ENCODE measurements at regions not wholly inside any gene's neighbourhood (a gene's known extent, or its start where the extent isn't known, plus 50 kb on each side); places are given as distances from the start of the nearest gene placed in this dataset.

- Histone ChIP-seq H3K27me3 (ENCODE audit: insufficient read depth, low read length) (no peaks in the 10 kb centered on the region), H3K4me3 (ENCODE audit: low read length) (no peak overlapping the region), H3K4me1 (ENCODE audit: insufficient read depth, low read length) (no peaks in the 10 kb centered on the region), H3K9me3 (ENCODE audit: low read depth, low read length) (no peaks in the 10 kb centered on the region)
These were observed 234.7 kb upstream of the E2F7 start for GRCh38 chr12:77299910-77300669.

GRCh38 chr12:77299001-77299400 lies 233.6 kb upstream of the E2F7 start:
- H3K9me3 ChIP-seq (ENCODE audit: low read depth, low read length): no peaks in the 10 kb centered on the region
- no peak overlapping the region for H3K4me3 ChIP-seq (ENCODE audit: low read length)
- H3K4me1 ChIP-seq (ENCODE audit: insufficient read depth, low read length): no peaks in the 10 kb centered on the region
- H3K27me3 ChIP-seq (ENCODE audit: insufficient read depth, low read length): no peaks in the 10 kb centered on the region

GRCh38 chr12:77294016-77294415 lies 228.6 kb upstream of the E2F7 start:
- H3K4me1 ChIP-seq (ENCODE audit: insufficient read depth, low read length): no peaks in the 10 kb centered on the region
- H3K4me3 ChIP-seq (ENCODE audit: low read length): no peak overlapping the region
- no peaks in the 10 kb centered on the region for H3K27me3 ChIP-seq (ENCODE audit: insufficient read depth, low read length)
- H3K9me3 ChIP-seq (ENCODE audit: low read depth, low read length): no peaks in the 10 kb centered on the region

- H3K9me3 ChIP-seq (ENCODE audit: low read depth, low read length): no peaks in the 10 kb centered on the region
- H3K27me3 ChIP-seq (ENCODE audit: insufficient read depth, low read length): no peaks in the 10 kb centered on the region
- no peaks in the 10 kb centered on the region for H3K4me1 ChIP-seq (ENCODE audit: insufficient read depth, low read length)
- H3K4me3 ChIP-seq (ENCODE audit: low read length): no peak overlapping the region
These were observed 209.6 kb upstream of the E2F7 start for GRCh38 chr12:77274926-77275325.

- H3K4me3 ChIP-seq (ENCODE audit: low read length): no peak overlapping the region
- H3K9me3 ChIP-seq (ENCODE audit: low read depth, low read length): no peaks in the 10 kb centered on the region
- no peaks in the 10 kb centered on the region for H3K27me3 ChIP-seq (ENCODE audit: insufficient read depth, low read length)
- H3K4me1 ChIP-seq (ENCODE audit: insufficient read depth, low read length): no peaks in the 10 kb centered on the region
These were observed 208.5 kb upstream of the E2F7 start for GRCh38 chr12:77273898-77274297.

- Histone ChIP-seq H3K9me3 (ENCODE audit: low read depth, low read length) (peaks cover 4% of the 10 kb centered on the region), H3K4me1 (ENCODE audit: insufficient read depth, low read length) (no peaks in the 10 kb centered on the region), H3K4me3 (ENCODE audit: low read length) (no peak overlapping the region), H3K27me3 (ENCODE audit: insufficient read depth, low read length) (no peaks in the 10 kb centered on the region)
These were observed 191.6 kb upstream of the E2F7 start for GRCh38 chr12:77256956-77257355.

- peaks cover 4% of the 10 kb centered on the region for H3K9me3 ChIP-seq (ENCODE audit: low read depth, low read length)
- H3K4me1 ChIP-seq (ENCODE audit: insufficient read depth, low read length): no peaks in the 10 kb centered on the region
- no peak overlapping the region for H3K4me3 ChIP-seq (ENCODE audit: low read length)
- no peaks in the 10 kb centered on the region for H3K27me3 ChIP-seq (ENCODE audit: insufficient read depth, low read length)
These were observed 188.0 kb upstream of the E2F7 start for GRCh38 chr12:77253321-77253720.

- Histone ChIP-seq H3K27me3 (ENCODE audit: insufficient read depth, low read length) (no peaks in the 10 kb centered on the region), H3K9me3 (ENCODE audit: low read depth, low read length) (peaks cover 4% of the 10 kb centered on the region), H3K4me1 (ENCODE audit: insufficient read depth, low read length) (no peaks in the 10 kb centered on the region), H3K4me3 (ENCODE audit: low read length) (no peak overlapping the region)
These were observed 186.4 kb upstream of the E2F7 start for GRCh38 chr12:77251799-77252198.

- no peaks in the 10 kb centered on the region for H3K27me3 ChIP-seq (ENCODE audit: insufficient read depth, low read length)
- no peaks in the 10 kb centered on the region for H3K4me1 ChIP-seq (ENCODE audit: insufficient read depth, low read length)
- peaks cover 4% of the 10 kb centered on the region for H3K9me3 ChIP-seq (ENCODE audit: low read depth, low read length)
- no peak overlapping the region for H3K4me3 ChIP-seq (ENCODE audit: low read length)
These were observed 184.5 kb upstream of the E2F7 start for GRCh38 chr12:77249892-77250291.

GRCh38 chr12:77248036-77248435 lies 182.7 kb upstream of the E2F7 start:
- Histone ChIP-seq H3K9me3 (ENCODE audit: low read depth, low read length) (peaks cover 3% of the 10 kb centered on the region), H3K4me1 (ENCODE audit: insufficient read depth, low read length) (no peaks in the 10 kb centered on the region), H3K4me3 (ENCODE audit: low read length) (no peak overlapping the region), H3K27me3 (ENCODE audit: insufficient read depth, low read length) (no peaks in the 10 kb centered on the region)

- no peak overlapping the region for H3K4me3 ChIP-seq (ENCODE audit: low read length)
These were observed 182.2 kb upstream of the E2F7 start for GRCh38 chr12:77247542-77247941.

GRCh38 chr12:77243345-77243744 lies 178.0 kb upstream of the E2F7 start:
- no peaks in the 10 kb centered on the region for H3K9me3 ChIP-seq (ENCODE audit: low read depth, low read length)
- H3K27me3 ChIP-seq (ENCODE audit: insufficient read depth, low read length): no peaks in the 10 kb centered on the region
- no peaks in the 10 kb centered on the region for H3K4me1 ChIP-seq (ENCODE audit: insufficient read depth, low read length)
- H3K4me3 ChIP-seq (ENCODE audit: low read length): no peak overlapping the region

More at GRCh38 chr12:77247542-77247941, 182.2 kb upstream of the E2F7 start:
- no peaks in the 10 kb centered on the region for H3K9me3 ChIP-seq (ENCODE audit: low read depth, low read length)
- H3K27me3 ChIP-seq (ENCODE audit: insufficient read depth, low read length): no peaks in the 10 kb centered on the region
- no peaks in the 10 kb centered on the region for H3K4me1 ChIP-seq (ENCODE audit: insufficient read depth, low read length)

- H3K4me3 ChIP-seq (ENCODE audit: low read length): no peak overlapping the region
- no peaks in the 10 kb centered on the region for H3K4me1 ChIP-seq (ENCODE audit: insufficient read depth, low read length)
- H3K27me3 ChIP-seq (ENCODE audit: insufficient read depth, low read length): no peaks in the 10 kb centered on the region
- no peaks in the 10 kb centered on the region for H3K9me3 ChIP-seq (ENCODE audit: low read depth, low read length)
These were observed 174.2 kb upstream of the E2F7 start for GRCh38 chr12:77239617-77240016.

GRCh38 chr12:77238335-77238734 lies 173.0 kb upstream of the E2F7 start:
- Histone ChIP-seq H3K27me3 (ENCODE audit: insufficient read depth, low read length) (no peaks in the 10 kb centered on the region), H3K4me3 (ENCODE audit: low read length) (no peak overlapping the region)

GRCh38 chr12:77237896-77238295 lies 172.5 kb upstream of the E2F7 start:
- Histone ChIP-seq H3K4me3 (ENCODE audit: low read length) (no peak overlapping the region), H3K4me1 (ENCODE audit: insufficient read depth, low read length) (no peaks in the 10 kb centered on the region), H3K9me3 (ENCODE audit: low read depth, low read length) (no peaks in the 10 kb centered on the region), H3K27me3 (ENCODE audit: insufficient read depth, low read length) (no peaks in the 10 kb centered on the region)

More at GRCh38 chr12:77238335-77238734, 173.0 kb upstream of the E2F7 start:
- no peaks in the 10 kb centered on the region for H3K9me3 ChIP-seq (ENCODE audit: low read depth, low read length)
- H3K4me1 ChIP-seq (ENCODE audit: insufficient read depth, low read length): no peaks in the 10 kb centered on the region

- H3K4me1 ChIP-seq (ENCODE audit: insufficient read depth, low read length): no peaks in the 10 kb centered on the region
- H3K9me3 ChIP-seq (ENCODE audit: low read depth, low read length): no peaks in the 10 kb centered on the region
- no peak overlapping the region for H3K4me3 ChIP-seq (ENCODE audit: low read length)
- no peaks in the 10 kb centered on the region for H3K27me3 ChIP-seq (ENCODE audit: insufficient read depth, low read length)
These were observed 170.7 kb upstream of the E2F7 start for GRCh38 chr12:77236066-77236465.

Measured in mononuclear cell (primary cell).